ENCODE measurements at regions not wholly inside any gene's neighbourhood (a gene's known extent, or its start where the extent isn't known, plus 50 kb on each side); places are given as distances from the start of the nearest gene placed in this dataset.

DNA sequence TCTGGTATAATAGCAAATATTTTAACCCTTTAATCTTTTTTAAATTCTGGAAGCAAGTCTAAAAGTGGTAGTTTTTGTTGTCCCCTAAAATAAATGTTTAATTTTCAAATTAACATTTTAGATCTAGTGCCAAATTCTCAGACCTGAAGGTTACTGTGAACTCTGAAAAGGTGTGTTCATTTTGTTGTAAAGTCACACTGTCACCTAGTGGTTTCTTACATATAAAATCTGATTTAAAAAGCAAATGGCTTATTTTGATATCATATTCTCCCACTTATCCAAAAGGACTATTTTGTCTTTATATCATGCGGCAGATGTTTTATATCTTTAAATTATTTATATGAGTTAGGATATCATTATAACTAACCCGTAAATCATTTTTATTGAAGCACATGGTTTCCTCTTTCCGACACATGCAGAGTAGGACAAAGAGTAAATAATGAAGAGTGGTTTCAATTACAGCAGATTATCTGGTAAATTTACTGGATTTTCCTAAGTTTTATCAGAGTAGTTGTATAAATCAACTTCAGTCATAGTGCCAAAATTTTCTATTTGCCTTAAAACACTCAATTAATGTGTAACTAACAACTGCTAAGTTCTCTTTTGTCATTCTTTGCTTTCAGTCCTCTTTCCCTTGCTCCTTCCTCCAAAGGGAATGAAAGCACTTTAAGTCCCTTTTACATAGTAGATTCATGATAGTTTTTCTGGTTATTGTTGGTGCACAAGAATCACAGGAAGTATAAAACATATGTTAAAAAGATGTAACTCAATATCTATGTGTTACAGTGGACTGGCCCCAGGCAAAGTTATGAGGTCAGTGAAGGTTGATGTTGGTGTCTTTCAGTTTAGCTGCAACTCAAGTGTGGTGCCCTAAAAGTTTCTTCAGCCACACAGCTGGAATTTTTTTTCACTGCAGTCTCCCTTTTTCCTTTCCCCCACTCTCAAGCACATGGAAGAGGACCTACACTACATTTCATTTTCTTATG, 189.6 kb downstream of the COX7C start:
- TF ChIP-seq RAD21 (conservative IDR thresholded peaks at IDR 0.05): no peak
- TF ChIP-seq, protein P1, sequence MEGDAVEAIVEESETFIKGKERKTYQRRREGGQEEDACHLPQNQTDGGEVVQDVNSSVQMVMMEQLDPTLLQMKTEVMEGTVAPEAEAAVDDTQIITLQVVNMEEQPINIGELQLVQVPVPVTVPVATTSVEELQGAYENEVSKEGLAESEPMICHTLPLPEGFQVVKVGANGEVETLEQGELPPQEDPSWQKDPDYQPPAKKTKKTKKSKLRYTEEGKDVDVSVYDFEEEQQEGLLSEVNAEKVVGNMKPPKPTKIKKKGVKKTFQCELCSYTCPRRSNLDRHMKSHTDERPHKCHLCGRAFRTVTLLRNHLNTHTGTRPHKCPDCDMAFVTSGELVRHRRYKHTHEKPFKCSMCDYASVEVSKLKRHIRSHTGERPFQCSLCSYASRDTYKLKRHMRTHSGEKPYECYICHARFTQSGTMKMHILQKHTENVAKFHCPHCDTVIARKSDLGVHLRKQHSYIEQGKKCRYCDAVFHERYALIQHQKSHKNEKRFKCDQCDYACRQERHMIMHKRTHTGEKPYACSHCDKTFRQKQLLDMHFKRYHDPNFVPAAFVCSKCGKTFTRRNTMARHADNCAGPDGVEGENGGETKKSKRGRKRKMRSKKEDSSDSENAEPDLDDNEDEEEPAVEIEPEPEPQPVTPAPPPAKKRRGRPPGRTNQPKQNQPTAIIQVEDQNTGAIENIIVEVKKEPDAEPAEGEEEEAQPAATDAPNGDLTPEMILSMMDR (IDR thresholded peaks at IDR 0.05; ENCODE audit: poor library complexity, severe bottlenecking): no peak
- TF ChIP-seq SMC3 (conservative IDR thresholded peaks at IDR 0.05; ENCODE audit: poor library complexity): no peak
- no peak for TF ChIP-seq EZH2 (IDR thresholded peaks at IDR 0.05; ENCODE audit: borderline replicate concordance, insufficient read depth, low read length, poor library complexity, severe bottlenecking)
- TF ChIP-seq POLR2AphosphoS5 (IDR thresholded peaks at IDR 0.05): no peak
- TF ChIP-seq TAF1 (IDR thresholded peaks at IDR 0.05; ENCODE audit: low read depth): no peak
- TF ChIP-seq, protein P2, sequence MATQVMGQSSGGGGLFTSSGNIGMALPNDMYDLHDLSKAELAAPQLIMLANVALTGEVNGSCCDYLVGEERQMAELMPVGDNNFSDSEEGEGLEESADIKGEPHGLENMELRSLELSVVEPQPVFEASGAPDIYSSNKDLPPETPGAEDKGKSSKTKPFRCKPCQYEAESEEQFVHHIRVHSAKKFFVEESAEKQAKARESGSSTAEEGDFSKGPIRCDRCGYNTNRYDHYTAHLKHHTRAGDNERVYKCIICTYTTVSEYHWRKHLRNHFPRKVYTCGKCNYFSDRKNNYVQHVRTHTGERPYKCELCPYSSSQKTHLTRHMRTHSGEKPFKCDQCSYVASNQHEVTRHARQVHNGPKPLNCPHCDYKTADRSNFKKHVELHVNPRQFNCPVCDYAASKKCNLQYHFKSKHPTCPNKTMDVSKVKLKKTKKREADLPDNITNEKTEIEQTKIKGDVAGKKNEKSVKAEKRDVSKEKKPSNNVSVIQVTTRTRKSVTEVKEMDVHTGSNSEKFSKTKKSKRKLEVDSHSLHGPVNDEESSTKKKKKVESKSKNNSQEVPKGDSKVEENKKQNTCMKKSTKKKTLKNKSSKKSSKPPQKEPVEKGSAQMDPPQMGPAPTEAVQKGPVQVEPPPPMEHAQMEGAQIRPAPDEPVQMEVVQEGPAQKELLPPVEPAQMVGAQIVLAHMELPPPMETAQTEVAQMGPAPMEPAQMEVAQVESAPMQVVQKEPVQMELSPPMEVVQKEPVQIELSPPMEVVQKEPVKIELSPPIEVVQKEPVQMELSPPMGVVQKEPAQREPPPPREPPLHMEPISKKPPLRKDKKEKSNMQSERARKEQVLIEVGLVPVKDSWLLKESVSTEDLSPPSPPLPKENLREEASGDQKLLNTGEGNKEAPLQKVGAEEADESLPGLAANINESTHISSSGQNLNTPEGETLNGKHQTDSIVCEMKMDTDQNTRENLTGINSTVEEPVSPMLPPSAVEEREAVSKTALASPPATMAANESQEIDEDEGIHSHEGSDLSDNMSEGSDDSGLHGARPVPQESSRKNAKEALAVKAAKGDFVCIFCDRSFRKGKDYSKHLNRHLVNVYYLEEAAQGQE (IDR thresholded peaks at IDR 0.05; ENCODE audit: borderline replicate concordance): no peak
- TF ChIP-seq EP300 (conservative IDR thresholded peaks at IDR 0.05; ENCODE audit: poor library complexity, severe bottlenecking): no peak
- no peak for TF ChIP-seq MXI1 (conservative IDR thresholded peaks at IDR 0.05; ENCODE audit: poor library complexity, severe bottlenecking)

Data from neural cell (in vitro differentiated cells).